KOPT-K1 (cell line): ENCODE measurements at regions not wholly inside any gene's neighbourhood (a gene's known extent, or its start where the extent isn't known, plus 50 kb on each side); places are given as distances from the start of the nearest gene placed in this dataset.

ENCODE experiments used
- H3K27ac ChIP-seq: fragments of 200-600 bp; sonication (generic); 2 replicates; pipeline ENCODE4 v1.5.1; 2016; ENCODE audit warnings: antibody characterized with exemption, mild to moderate bottlenecking, low read depth, low read length; ENCODE audit not compliant: poor library complexity, severe bottlenecking
- H3K36me3 ChIP-seq: fragments of 200-600 bp; sonication (generic); 2 replicates; pipeline ENCODE4 v1.5.1; 2017; ENCODE audit warnings: antibody characterized with exemption, mild to moderate bottlenecking, low read length, moderate library complexity; ENCODE audit not compliant: insufficient read depth
- H3K9me3 ChIP-seq: fragments of 200-600 bp; sonication (generic); 2 replicates; pipeline ENCODE4 v1.5.1; 2017; ENCODE audit warnings: antibody characterized with exemption, low read length, mild to moderate bottlenecking; ENCODE audit not compliant: insufficient read depth, poor library complexity, severe bottlenecking

GRCh38 chr5:61657010-61657409, 325.0 kb downstream of the ZSWIM6 start:
- Histone ChIP-seq H3K36me3 (no peaks in the 10 kb centered on the region), H3K27ac (no peak overlapping the region), H3K9me3 (no peaks in the 10 kb centered on the region)

- H3K36me3 ChIP-seq = no peaks in the 10 kb centered on the region
- H3K27ac ChIP-seq = no peak overlapping the region
- H3K9me3 ChIP-seq = no peaks in the 10 kb centered on the region
These were observed 325.6 kb downstream of the ZSWIM6 start for GRCh38 chr5:61657686-61658085.

GRCh38 chr5:61658592-61659008, 326.5 kb downstream of the ZSWIM6 start:
- H3K27ac ChIP-seq = no peak overlapping the region
- H3K36me3 ChIP-seq = no peaks in the 10 kb centered on the region
- no peaks in the 10 kb centered on the region for H3K9me3 ChIP-seq

GRCh38 chr5:61659221-61659696, 327.2 kb downstream of the ZSWIM6 start:
- Histone ChIP-seq H3K27ac (no peak overlapping the region), H3K36me3 (no peaks in the 10 kb centered on the region), H3K9me3 (no peaks in the 10 kb centered on the region)

GRCh38 chr5:61662670-61663069, 330.6 kb downstream of the ZSWIM6 start:
- Histone ChIP-seq H3K9me3 (no peaks in the 10 kb centered on the region), H3K36me3 (no peaks in the 10 kb centered on the region), H3K27ac (no peak overlapping the region)

- H3K36me3 ChIP-seq = no peaks in the 10 kb centered on the region
- no peaks in the 10 kb centered on the region for H3K9me3 ChIP-seq
- no peak overlapping the region for H3K27ac ChIP-seq
These were observed 334.1 kb downstream of the ZSWIM6 start for GRCh38 chr5:61666064-61666621.

GRCh38 chr5:61667525-61668218, 335.6 kb downstream of the ZSWIM6 start:
- no peaks in the 10 kb centered on the region for H3K36me3 ChIP-seq
- H3K9me3 ChIP-seq = no peaks in the 10 kb centered on the region
- no peak overlapping the region for H3K27ac ChIP-seq

- H3K9me3 ChIP-seq = no peaks in the 10 kb centered on the region
- no peak overlapping the region for H3K27ac ChIP-seq
- no peaks in the 10 kb centered on the region for H3K36me3 ChIP-seq
These were observed 337.5 kb downstream of the ZSWIM6 start for GRCh38 chr5:61669531-61669930.

- Histone ChIP-seq H3K9me3 (no peaks in the 10 kb centered on the region), H3K36me3 (no peaks in the 10 kb centered on the region), H3K27ac (no peak overlapping the region)
These were observed 338.9 kb downstream of the ZSWIM6 start for GRCh38 chr5:61670941-61671340.

GRCh38 chr5:61673007-61673735, 341.1 kb downstream of the ZSWIM6 start:
- H3K36me3 ChIP-seq = no peaks in the 10 kb centered on the region

GRCh38 chr5:61674378-61674777, 342.3 kb downstream of the ZSWIM6 start:
- Histone ChIP-seq H3K36me3 (no peaks in the 10 kb centered on the region), H3K27ac (no peak overlapping the region)

More at GRCh38 chr5:61673007-61673735, 341.1 kb downstream of the ZSWIM6 start:
- Histone ChIP-seq H3K9me3 (no peaks in the 10 kb centered on the region), H3K27ac (no peak overlapping the region)

GRCh38 chr5:61675015-61675692, 343.1 kb downstream of the ZSWIM6 start:
- no peaks in the 10 kb centered on the region for H3K9me3 ChIP-seq
- H3K27ac ChIP-seq = no peak overlapping the region
- H3K36me3 ChIP-seq = no peaks in the 10 kb centered on the region

More at GRCh38 chr5:61674378-61674777, 342.3 kb downstream of the ZSWIM6 start:
- H3K9me3 ChIP-seq = no peaks in the 10 kb centered on the region

GRCh38 chr5:61677220-61677619, 345.2 kb downstream of the ZSWIM6 start:
- H3K27ac ChIP-seq = no peak overlapping the region
- H3K9me3 ChIP-seq = no peaks in the 10 kb centered on the region
- H3K36me3 ChIP-seq = no peaks in the 10 kb centered on the region

- Histone ChIP-seq H3K36me3 (no peaks in the 10 kb centered on the region), H3K27ac (no peak overlapping the region), H3K9me3 (no peaks in the 10 kb centered on the region)
These were observed 346.9 kb downstream of the ZSWIM6 start for GRCh38 chr5:61678966-61679365.

GRCh38 chr5:61679562-61679961, 347.5 kb downstream of the ZSWIM6 start:
- H3K27ac ChIP-seq = no peak overlapping the region
- H3K36me3 ChIP-seq = no peaks in the 10 kb centered on the region
- H3K9me3 ChIP-seq = no peaks in the 10 kb centered on the region
